CD4-positive, alpha-beta T cell treated with Interleukin-4 for 1 hour (primary cell): ENCODE measurements at regions not wholly inside any gene's neighbourhood (a gene's known extent, or its start where the extent isn't known, plus 50 kb on each side); places are given as distances from the start of the nearest gene placed in this dataset.

Experiments used
- DNase-seq, 2 donors: peaks; one replicate each; pipeline ENCODE4 v3.0.0-alpha.2; 2020 to 2022

DNA sequence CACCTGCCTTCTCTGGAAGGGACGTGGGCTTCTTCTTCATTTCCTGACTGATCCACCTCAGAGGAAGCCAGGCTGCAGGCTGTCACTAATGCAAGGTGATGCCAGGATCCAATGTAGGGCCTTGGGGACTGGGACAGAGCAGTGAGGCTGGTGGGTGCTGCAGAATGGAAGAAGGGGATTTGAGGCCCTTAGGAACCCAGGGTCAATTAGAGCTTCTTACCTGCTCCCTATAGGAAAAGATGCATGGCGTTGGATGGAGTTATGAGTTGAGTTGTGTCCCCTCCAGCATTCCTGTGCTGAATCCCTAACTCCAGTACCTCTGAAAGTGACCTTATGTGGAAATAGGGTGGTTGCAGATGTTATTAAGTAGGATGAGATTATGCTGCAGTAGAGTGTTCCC is 190.4 kb downstream of the MIAT start:
- DNase-seq = no peak

DNA sequence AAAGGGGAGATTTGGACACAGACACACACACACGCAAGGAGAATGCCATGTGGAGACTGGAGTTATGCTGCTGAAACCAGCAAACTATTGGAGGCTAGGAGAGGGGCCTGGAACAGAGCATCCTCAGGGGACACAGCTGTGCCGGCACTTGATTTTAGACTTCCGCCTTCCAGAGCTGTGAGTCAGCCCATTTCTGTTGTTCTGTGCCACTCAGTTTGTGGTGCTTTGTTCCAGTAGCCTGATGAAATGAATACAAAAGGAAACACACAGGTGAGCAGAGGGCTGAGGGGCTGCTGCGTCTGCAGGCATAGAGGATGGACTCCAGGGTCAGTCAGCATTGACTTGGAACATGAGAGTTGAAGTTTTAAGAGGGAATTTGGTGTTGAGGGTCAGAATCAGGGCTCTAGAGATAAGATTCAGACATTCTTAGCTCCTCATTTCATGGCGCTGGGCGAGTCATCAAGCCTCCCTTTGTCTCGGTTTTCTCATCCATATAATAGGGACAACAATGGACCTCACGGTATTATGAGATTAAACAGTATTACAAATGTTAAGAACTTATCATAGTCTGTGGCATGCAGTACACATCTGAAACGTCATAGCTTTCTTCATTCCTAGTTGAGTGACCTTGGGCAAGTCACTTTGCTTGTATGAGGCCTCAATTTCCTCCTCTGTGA is 191.0 kb downstream of the MIAT start:
- no peak for DNase-seq

DNA sequence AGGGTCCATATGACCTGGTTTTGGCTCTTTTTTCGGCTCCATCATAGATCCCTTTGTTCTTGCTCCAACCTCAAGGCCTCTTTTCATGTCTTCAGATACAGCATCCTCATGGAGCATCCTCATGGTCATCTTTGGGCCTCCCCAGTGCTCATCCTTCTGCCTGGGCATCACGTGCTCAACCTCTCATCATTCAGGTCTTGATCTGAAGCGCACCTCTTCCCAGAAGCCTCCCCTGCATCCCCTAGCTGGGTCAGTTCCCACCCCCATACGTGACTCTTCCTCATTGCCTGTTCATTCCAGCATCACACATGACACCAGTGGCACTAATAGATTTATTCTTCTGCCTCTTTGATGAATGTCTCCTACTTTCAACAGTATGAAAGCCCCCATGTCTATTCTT is 192.2 kb downstream of the MIAT start:
- DNase-seq = no peak

DNA sequence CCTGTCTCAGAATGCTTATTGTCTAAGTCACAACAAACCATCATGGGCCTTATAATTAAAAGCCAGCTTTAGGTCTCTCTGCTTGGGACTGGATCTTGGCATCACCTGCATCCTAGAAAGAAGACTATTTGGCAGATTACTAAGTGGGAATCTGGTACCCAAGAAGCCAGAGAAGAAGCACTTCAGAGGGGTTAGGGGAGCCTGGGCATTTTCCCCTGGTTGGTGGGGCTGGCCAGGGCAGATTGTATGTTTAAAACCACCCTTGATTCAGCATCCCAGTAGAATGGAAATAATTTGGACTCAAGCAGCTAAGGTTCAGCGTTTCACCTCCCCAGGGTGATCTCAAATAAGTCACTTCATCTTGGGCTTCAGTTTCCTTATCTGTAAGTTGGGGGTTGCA is 193.7 kb downstream of the MIAT start:
- DNase-seq = no peak

DNA sequence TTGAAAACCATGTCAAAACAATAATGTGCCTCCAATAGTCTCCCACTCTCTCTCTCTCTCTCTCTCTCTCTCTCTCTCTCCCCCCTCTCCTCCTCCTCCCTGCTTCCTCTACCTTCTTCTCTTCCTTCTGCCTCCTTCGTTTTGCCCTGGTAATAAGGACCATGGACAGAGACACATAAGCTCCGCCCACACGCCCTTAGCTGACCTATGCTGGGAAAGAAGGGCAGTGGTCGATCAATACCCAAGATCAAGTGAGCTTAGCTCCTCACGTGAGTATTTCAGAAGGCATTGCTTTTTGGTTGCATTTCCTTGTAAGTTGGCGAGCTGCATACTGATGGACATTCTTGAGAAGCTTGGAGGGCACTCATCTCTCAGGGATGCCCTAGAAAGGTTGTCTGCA is 194.8 kb downstream of the MIAT start:
- DNase-seq = no peak

DNA sequence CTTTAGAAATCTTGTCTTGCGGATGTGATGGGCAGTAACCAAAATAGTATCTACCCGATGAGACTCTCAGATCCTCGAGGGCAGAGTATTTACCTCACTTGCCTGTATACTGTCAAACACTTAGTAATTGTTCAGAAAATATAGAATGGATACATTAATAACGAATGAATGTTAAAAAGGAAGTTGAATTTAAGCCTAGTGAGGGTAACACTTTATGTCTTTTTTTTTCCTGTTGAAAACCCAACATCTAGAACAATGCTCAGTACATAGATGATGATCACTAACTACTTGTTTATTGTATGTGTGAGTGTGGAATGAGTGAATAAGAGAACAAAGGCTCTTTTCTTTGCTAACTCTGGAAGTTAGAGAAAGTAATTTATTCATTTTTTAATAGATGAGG is 195.7 kb downstream of the MIAT start:
- DNase-seq = no peak

DNA sequence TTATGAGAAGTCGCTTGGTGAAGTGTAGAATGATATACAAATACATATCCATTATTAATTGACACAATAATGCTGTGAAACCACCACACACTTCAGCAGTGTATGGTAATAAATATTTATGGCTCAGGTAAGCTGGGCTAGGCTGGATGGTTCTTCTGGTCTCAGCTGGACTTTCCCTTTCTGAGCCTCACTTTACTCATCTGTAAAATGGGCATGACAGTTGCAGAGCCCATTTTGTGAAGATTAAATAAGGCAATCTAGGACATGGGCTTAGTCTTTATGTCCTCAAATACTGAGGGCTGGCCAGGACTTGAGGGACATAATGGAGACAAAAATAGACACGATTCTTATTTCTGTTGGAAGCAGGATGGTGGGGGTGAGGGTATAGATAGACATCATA is 196.1 kb downstream of the MIAT start:
- no peak for DNase-seq

DNA sequence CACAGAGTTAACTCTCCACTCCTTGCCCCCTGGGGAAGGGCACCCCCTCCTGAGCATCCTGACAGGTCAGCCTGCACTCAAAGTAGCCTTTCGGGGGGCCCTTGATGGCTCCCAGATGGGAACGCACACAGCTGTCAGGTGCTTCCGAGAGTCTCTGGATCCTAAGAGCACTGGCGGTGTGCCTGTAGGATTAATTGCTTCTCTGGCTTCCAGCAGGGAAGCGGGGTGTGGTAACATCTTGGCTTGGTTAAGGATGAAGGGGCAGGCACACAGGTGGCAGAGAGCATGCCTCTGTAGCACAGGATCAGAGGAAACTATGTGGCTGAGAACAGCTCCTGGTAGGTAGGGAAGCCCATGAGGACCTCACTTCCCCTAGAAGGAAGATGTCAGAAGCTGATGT is 199.8 kb downstream of the MIAT start:
- DNase-seq = no peak

DNA sequence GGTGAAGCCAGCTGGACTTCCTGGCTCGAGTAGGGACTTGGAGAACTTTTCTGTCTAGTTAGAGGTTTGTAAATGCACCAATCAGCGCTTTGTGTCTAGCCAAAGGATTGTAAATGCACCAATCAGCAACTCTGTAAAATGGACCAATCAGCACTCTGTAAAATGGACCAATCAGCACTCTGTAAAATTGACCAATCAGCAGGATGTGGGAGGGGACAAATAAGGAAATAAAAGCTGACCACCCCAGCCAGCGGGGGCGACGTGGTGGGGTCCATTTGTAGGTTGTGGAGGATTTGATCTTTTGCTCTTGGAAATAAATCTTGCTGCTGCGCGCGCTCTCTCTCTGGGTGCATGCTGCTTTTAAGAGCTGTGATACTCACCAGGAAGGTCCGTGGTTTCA is 202.9 kb downstream of the MIAT start:
- no peak for DNase-seq

DNA sequence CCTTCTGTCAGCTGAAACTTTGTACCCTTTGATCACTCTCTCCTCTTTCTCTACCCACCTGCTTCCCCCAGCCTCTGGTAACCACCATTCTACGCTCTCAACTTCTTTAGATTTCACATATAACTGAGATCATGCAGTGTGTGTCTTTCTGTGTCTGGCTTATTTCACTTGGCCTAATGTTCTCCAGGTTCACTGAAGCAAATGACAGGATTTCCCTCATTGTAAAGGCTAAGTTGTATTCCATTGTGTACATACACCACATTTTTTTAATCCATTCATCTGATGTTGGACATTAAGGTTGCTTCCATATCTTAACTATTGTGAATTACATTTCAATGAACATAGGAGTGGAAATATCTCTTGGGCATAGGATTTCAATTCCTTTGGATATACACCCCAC is 207.6 kb downstream of the MIAT start:
- no peak for DNase-seq

DNA sequence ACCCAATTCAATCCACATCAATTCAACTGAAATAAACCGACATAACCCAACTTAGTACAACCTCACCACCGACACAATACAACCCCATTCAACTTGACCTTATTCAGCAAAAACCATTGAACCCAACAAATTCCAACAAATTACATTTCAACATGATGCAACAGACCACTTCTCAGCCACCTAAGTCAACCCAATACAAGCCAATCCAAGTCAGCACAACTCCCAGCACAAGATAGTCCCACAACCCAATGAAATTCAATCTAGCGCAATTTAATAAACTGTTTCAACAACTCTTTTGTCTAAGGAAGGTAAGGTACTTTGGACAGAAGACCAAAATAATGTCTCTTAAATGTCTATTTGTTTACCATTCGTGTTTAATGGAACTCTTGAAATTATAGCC is 226.0 kb downstream of the MIAT start:
- DNase-seq = no peak

DNA sequence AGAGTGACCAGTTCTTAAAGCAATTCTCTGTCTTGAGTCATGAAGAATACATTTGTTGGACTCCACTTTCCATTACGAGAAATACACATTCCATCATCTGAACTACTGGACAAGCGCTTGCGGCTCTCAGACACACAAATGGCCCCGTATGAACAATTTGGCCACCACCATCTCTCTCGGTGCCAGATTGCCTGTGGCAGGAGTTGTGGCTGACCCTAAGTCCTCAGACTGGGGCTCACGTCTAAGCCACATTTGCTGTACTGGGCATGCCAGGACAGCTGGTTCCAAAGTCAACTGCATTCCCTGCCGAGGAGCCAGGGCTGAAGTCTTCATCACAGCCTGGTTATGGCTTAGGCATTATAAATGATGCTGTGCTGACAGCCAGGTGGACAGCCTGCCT is 227.5 kb downstream of the MIAT start:
- DNase-seq = no peak

DNA sequence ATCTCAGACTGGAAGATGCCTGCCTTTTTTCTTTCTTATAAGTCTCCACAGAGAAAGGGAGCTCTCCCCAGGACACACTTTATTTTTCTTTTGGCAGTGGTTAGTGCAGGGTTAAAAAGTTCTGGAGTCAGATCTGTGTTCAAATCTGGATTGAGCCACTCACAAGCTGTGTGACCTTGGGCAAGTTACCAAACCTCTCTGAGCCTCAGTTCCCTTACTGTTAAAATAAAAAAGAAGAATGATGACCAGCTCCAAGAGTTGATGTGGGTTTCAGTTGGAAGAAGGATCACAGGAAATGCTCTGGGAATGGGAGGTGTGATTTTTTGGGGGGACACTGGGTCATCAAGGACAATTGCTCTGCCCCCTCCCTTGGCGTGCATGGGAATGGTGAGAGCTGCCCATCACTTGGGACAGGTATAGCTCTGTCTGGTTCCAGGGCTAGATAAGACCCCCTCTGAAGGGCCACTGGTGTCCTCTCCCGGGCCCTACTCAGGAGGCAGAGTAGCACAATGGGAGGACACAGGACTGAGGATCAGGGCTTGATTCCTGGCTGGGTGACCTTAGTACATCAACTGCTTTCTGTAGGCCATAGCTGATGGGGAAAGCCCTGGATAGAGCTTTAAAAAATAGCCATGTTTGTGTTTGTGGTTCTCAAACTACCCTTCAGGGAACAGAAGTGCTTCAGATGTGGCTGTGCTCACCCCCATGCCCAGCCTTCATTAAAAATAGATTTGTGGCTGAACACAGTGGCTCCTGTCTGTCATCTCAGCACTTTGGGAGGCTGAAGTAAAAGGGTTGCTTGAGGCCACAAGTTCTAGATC is 228.3 kb downstream of the MIAT start:
- no peak for DNase-seq

DNA sequence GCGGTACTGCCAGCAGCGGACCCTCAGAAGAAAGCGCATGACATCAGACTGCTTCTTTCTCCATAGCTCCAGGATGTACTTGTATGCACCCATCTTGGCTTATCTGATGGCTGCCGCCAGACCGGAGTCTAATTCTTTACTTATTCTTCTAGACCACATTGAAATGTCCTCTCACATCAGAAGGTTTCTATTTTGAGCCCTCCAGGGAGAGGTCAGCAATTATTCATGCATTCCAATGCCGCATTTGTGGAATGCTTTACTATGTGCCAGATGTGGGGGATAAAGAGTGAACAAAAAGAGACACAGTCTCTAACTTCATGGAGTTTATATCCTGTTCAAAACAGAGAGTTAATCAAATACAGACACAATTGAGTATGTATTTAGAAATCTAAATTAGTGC is 230.1 kb downstream of the MIAT start:
- DNase-seq = no peak

DNA sequence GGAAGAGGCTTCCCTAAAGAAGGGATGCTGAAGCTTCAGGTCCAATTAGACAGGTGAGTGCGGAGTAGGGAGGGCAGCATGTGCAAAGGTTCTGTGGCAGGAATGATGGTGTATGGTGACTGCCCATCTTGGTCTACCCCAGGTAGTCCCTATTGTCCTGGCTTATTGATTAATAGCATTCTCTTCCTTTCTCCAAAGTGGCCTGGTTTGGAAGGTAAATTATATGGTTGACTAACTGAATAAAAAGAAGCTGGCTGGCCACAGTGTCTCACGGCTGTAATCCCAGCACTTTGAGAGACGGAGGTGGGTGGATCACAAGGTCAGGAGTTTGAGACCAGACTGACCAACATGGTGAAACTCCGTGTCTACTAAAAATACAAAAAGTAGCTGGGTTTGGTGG is 230.5 kb downstream of the MIAT start:
- no peak for DNase-seq

DNA sequence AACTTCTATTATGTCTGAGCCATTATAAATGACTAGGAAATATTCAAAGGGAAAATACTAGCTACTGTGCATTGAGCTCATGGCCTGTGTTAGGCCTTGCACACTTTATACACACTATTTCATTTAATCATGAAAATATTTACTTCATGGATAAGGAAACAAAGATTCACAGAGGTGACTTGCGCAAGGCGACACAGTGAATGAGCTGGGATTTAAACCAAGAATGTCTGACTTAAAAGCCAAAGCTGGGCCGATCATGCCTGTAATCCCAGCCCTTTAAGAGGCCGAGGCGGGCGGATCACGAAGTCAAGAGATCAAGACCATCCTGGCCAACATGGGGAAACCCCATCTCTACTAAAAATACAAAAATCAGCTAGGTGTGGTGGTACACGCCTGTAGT is 231.5 kb downstream of the MIAT start:
- no peak for DNase-seq

DNA sequence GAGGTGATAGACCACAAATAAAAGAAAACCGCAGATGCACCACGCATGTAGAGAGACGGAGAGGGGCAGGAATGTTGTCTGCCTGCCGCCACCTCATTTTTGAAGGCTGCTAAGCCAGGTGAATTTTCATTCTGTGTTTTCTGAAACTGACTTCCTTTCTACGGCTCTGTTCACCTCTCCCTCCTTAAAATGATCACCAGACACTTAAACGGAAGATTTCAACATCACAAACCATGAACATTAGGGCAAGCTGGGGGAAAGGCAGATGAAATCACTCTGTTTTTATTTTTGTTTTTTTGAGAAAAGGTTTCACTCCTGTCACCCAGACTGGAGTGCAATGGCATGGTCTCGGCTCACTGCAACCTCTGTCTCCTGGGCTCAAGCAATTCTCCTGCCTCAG is 232.4 kb downstream of the MIAT start:
- no peak for DNase-seq

DNA sequence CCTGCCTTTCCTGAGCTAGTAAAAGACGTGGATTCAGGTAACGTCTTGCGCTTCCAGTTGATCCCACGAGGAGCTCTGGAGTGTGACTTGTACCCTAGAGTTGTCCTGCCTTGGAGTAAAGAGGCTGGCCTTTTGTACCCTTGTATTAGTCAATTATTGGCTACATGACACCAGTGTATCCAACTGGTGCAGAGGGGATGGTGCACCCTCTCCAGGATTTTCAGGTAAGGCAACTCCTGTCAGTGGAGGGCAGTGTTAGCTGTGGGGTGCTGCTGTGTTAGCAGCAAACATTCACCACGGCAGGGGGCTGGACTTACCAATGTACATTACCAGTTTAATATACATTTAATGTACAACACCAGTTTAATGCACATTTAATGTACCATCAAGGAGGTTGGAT is 233.5 kb downstream of the MIAT start:
- DNase-seq = no peak

DNA sequence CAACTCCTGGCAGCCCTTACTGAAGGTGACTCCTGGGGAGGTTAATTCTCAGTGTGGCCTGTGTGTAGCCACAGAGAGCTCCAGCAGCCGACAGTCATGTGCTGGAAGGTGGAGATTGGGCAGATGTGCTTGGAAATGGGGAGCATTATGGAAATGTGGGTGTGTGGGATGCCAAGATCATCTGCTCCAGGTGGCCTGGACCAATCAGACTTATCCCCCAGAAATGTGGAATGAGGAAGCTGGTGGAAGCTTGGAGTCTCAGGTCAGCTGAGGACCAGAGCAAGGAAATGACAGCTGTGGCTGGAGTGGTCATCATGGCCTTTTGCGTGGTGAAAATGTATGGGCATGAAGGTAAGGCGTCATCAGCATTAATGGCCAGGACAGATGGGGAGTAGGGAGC is 234.0 kb downstream of the MIAT start:
- DNase-seq = no peak

DNA sequence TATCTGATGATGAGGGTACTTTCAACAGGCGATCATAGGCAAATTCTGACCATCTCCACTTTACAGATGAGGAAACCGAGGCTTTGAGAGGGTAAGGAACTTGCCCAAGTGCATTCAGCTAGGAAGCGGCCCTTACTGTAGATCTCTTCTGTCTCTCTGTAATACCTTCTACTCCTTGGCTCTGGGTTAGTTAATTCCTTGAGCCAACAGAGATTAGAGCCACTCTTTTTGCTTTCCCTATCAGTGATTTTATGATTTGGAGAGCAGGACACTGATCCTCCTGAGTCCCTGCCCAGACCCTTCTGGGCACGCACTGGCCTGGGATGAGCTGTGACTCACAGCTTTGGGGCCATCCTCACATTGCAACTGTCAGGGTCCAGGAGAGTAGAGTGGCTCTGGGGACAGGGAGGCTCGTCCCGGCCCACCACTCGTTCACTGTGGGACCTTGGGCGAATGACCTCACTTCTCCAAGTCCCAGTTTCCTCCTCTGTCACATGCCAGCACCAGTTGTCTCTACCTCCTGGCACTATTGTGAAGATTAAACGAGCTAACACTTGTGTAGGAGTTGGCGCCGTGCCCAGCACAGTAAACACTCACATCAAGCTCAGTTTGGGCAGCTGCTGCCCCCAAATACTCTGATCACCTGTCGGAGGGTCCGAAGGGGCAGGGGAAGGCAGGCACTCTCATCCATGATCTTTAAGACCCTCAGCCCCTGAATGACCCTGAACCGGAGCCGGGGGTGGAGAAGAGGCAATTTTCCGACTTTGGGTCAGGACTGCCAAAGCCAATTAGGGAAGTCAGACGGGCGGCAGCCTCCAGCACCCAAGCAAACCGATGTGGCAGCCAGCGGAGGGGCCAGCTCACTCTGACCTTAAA is 235.0 kb downstream of the MIAT start:
- no peak for DNase-seq

DNA sequence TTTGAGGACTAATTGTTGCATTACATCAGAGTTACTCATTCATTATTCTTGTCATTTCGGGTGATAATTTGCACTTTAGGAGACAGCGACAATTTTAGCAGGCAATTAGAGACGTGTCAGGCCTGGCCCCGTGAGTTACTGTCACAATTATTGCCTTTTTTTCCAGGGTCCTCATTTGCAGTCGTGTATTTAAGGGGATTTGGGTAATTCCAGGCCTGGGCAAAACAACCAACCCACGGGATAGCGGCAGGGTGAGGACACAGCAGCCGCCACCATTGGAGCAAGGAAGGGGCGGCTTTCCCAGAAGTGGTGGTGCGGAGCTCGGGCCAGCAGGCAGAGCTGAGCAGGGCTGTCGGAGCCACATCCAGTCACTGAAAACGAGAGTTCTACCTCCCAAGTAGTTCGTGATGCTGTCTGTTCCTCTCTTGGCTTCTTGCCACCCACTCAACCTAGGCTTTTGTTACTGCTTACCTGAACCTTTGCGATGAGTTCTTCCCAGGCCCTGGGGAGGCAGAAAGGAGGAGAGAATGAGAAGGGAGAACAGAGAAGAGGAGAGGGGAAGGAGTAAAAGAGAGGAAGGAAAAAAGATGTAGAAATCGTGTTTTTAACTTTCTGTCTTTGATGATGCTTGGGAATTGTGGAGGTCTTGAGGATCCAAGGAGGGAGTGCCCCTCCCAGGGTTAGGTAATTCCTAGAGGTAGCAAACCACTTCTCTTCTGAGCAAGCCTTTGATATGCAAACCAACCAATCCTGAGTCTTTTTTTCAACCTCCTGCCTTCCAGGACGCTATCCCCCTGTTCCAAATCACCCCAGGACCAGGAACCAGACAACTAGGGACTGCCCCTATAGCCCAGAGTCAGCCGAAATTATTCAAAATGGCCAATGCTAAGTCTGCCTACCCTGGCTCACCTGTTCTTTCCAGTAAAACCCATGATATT is 236.1 kb downstream of the MIAT start:
- no peak for DNase-seq

DNA sequence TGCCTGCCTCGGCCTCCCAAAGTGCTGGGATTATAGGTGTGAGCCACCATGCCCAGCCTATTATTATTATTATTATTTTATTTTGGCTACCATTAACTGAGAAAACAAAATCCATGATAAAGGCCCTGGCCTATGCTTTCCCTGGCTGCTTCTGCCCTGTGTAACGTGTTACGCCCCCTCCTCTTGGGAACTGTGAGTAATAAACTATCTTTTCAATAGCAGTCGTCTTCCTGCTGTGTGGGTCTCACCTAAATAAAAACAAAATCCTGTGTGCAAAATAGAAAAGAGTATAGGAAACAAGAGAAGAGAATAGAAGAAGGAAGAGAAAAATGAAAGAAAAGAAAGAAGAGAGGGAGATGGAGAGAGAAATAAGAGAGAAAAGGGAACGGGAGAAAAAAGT is 237.0 kb downstream of the MIAT start:
- no peak for DNase-seq
